HL-60 (cell line): ENCODE measurements at regions not wholly inside any gene's neighbourhood (a gene's known extent, or its start where the extent isn't known, plus 50 kb on each side); places are given as distances from the start of the nearest gene placed in this dataset.
A peak's percentile ranks its signal among the peaks of the same experiment; 100 is the strongest.

ENCODE experiments used
- DNase-seq, 2 experiments: peaks; one replicate each; pipeline ENCODE4 v3.0.0-alpha.2; 2010 to 2020; ENCODE audit warnings: low read depth in 1 of 2, low spot score in 1 of 2
- H3K27ac ChIP-seq: fragments of 250-450 bp; sonication (Bioruptor Pico); replicated peaks from 2 replicates; pipeline ENCODE4 v1.5.1; 2020; ENCODE audit warnings: mild to moderate bottlenecking, moderate library complexity
- H3K27me3 ChIP-seq: fragments of 250-450 bp; sonication (Bioruptor Pico); 2 replicates; pipeline ENCODE4 v1.5.1; 2021; ENCODE audit warnings: mild to moderate bottlenecking, moderate library complexity; ENCODE audit not compliant: insufficient read depth, poor library complexity, severe bottlenecking
- H3K4me3 ChIP-seq: replicated peaks from 2 replicates; pipeline ENCODE4 v1.5.1; 2011; ENCODE audit warnings: mild to moderate bottlenecking, control low read depth, low read length; ENCODE audit not compliant: insufficient read depth
- GABPA ChIP-seq: IDR thresholded peaks from 2 replicates; pipeline ENCODE4 v1.6.1; 2012; ENCODE audit warnings: low read depth
- POLR2AphosphoS5 ChIP-seq: IDR thresholded peaks from 2 replicates; pipeline ENCODE4 v1.6.1; 2012; ENCODE audit warnings: low read depth
- SPI1 ChIP-seq: IDR thresholded peaks from 2 replicates; pipeline ENCODE4 v1.6.1; 2012; ENCODE audit warnings: low read depth, mild to moderate bottlenecking, borderline replicate concordance
- TF ChIP-seq, protein P1 (sequence below): IDR thresholded peaks from 2 replicates; pipeline ENCODE4 v1.6.1; 2012; ENCODE audit warnings: low read depth; ENCODE audit not compliant: insufficient replicate concordance
- TF ChIP-seq, protein P2 (sequence below): IDR thresholded peaks from one replicate; pipeline ENCODE4 v1.5.1; 2011; ENCODE audit warnings: low read length, control low read depth, inconsistent platforms; ENCODE audit not compliant: insufficient read depth

DNA sequence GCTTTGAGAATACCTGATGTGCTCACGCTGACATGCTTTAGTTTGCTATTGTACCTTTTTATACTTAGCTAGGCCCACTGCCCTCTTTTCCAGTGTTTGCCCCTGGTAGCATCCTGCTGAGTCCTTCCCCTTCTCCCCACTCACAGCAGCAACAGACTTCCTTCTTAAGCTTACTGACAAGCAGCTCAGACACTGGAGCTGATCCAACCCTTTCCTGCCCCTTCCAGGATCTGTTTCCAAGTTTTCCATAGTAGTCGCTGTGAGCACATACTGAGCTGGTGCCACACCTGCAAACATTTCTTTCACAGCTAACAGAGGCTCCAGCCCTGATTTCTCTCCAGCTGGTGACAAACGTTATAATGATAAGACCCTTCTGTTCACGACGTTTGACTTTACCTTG is 991.4 kb upstream of the CELF4 start:
- Histone ChIP-seq H3K27me3 (no peaks in the 10 kb centered on the region), H3K27ac (no peak overlapping the region), H3K4me3 (no peak overlapping the region)
- no peak for TF ChIP-seq SPI1
- TF ChIP-seq POLR2AphosphoS5: no peak
- no peak for TF ChIP-seq GABPA
- no peak for DNase-seq

DNA sequence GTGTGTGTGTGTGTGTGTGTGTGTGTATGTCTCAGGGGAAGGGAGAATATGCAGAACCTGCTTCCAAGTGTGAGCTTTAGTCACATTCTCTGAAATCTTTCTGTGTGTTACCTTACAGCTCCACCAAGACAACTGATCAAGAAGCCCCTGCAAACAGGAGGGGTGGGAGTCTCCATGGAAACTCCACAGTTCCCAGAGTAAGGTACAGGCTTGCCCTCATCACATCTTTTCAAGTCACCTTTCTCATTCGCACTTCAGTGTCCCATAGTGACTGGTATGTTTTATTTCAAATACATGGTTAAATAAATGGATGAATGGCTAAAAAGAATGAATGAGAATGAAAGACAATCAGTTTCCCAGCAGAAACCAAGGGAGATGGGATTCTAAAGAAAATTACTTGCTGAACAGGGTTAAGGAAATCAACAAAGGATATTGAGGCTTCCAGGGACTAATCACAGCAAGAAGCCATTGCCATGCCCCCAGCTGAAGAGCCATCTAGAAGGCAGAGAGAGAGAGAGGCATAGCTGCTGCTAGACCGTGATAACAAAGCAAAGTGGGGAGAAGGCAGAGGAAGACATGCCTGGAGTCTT is 987.2 kb upstream of the CELF4 start:
- DNase-seq: no peak
- TF ChIP-seq SPI1 (no peak), POLR2AphosphoS5 (no peak), GABPA (no peak)
- TF ChIP-seq, protein P1, sequence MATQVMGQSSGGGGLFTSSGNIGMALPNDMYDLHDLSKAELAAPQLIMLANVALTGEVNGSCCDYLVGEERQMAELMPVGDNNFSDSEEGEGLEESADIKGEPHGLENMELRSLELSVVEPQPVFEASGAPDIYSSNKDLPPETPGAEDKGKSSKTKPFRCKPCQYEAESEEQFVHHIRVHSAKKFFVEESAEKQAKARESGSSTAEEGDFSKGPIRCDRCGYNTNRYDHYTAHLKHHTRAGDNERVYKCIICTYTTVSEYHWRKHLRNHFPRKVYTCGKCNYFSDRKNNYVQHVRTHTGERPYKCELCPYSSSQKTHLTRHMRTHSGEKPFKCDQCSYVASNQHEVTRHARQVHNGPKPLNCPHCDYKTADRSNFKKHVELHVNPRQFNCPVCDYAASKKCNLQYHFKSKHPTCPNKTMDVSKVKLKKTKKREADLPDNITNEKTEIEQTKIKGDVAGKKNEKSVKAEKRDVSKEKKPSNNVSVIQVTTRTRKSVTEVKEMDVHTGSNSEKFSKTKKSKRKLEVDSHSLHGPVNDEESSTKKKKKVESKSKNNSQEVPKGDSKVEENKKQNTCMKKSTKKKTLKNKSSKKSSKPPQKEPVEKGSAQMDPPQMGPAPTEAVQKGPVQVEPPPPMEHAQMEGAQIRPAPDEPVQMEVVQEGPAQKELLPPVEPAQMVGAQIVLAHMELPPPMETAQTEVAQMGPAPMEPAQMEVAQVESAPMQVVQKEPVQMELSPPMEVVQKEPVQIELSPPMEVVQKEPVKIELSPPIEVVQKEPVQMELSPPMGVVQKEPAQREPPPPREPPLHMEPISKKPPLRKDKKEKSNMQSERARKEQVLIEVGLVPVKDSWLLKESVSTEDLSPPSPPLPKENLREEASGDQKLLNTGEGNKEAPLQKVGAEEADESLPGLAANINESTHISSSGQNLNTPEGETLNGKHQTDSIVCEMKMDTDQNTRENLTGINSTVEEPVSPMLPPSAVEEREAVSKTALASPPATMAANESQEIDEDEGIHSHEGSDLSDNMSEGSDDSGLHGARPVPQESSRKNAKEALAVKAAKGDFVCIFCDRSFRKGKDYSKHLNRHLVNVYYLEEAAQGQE: no peak
- TF ChIP-seq, protein P2, sequence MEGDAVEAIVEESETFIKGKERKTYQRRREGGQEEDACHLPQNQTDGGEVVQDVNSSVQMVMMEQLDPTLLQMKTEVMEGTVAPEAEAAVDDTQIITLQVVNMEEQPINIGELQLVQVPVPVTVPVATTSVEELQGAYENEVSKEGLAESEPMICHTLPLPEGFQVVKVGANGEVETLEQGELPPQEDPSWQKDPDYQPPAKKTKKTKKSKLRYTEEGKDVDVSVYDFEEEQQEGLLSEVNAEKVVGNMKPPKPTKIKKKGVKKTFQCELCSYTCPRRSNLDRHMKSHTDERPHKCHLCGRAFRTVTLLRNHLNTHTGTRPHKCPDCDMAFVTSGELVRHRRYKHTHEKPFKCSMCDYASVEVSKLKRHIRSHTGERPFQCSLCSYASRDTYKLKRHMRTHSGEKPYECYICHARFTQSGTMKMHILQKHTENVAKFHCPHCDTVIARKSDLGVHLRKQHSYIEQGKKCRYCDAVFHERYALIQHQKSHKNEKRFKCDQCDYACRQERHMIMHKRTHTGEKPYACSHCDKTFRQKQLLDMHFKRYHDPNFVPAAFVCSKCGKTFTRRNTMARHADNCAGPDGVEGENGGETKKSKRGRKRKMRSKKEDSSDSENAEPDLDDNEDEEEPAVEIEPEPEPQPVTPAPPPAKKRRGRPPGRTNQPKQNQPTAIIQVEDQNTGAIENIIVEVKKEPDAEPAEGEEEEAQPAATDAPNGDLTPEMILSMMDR: no peak
- Histone ChIP-seq H3K27ac (no peak overlapping the region), H3K27me3 (no peaks in the 10 kb centered on the region), H3K4me3 (no peak overlapping the region)

DNA sequence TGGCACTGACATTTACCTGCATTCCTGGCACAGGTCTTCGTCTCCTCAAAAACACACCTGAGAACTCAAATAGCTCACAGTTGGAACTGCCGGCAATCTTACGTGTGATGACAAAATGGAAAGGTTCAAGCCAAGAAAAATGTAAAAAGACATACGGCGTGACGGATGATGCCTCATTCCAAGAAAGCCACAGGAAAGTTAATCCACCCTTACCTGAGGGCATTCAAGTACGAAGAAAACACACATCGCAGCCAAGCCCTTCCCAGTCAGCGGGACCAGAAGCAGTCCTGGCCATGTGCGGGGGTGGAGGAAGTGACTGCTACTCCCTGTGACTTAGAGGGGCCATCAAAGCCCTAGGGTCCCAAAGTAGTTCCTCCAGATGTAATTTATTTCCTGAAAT is 986.3 kb upstream of the CELF4 start:
- Histone ChIP-seq H3K4me3 (no peak overlapping the region), H3K27me3 (no peaks in the 10 kb centered on the region), H3K27ac (no peak overlapping the region)
- no peak for DNase-seq
- TF ChIP-seq POLR2AphosphoS5 (no peak), GABPA (no peak), SPI1 (no peak)
- TF ChIP-seq, protein P2: no peak
- TF ChIP-seq, protein P1: no peak

DNA sequence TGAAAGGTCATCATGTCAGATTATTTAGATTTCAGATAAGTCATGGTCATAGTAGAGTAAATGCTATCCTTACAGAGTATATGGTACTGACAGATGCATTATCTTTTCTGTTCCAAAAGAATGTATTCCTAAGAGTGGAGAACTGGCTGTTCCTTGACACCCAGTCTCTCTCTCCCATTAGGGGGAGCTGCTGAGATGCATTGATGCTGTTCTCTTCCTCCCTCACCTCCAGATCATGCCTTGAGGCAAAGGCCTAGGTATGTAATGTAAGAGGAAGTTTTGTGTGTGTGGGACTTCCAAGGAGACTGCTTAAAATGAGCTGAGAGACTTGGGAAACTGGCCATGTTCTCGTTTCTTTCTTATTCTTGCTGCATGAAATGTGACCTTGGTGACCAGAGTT is 979.5 kb upstream of the CELF4 start:
- no peaks in the 10 kb centered on the region for H3K27me3 ChIP-seq
- no peak overlapping the region for H3K27ac ChIP-seq
- DNase-seq: peak in 1 of 2 experiments; percentile 23
- no peak overlapping the region for H3K4me3 ChIP-seq
- TF ChIP-seq, protein P2: peak; percentile 27
- no peak for TF ChIP-seq GABPA
